ENCODE measurements at regions not wholly inside any gene's neighbourhood (a gene's known extent, or its start where the extent isn't known, plus 50 kb on each side); places are given as distances from the start of the nearest gene placed in this dataset.

DNA sequence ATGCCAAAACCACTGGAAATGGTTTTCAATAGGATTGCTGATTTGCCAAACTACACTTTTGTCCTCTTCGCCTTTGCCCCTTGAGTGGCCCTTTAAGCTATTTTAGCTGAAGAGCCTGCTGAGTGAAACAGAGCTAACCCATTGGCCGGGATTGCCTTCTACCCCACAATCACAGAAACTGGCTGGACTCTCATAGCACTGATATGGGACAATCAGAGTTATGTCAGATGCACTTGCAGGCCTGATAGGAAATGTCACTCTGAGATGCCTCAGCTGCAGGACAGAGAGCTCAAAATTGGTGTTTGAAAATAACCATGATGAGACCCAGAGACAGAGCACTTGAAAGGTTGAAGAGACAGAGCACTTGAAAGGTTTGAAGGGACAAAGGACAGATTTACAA is 354.4 kb downstream of the BRINP2 start:
- Mint-ChIP-seq H3K4me1 (no peaks in the 10 kb centered on the region), H3K9me3 (ENCODE audit: low read depth) (peaks cover 7% of the 10 kb centered on the region), H3K27me3 (no peaks in the 10 kb centered on the region), H3K27ac (no peak overlapping the region), H3K4me3 (no peak overlapping the region), H3K36me3 (ENCODE audit: low read depth) (no peaks in the 10 kb centered on the region)
- intact Hi-C loops (cut with DNase I, micrococcal nuclease): no loop called here
- ChIA-PET POLR2A (no interaction called here), CTCF (no interaction called here)
- ATAC-seq (no peak), DNase-seq (no peak)

DNA sequence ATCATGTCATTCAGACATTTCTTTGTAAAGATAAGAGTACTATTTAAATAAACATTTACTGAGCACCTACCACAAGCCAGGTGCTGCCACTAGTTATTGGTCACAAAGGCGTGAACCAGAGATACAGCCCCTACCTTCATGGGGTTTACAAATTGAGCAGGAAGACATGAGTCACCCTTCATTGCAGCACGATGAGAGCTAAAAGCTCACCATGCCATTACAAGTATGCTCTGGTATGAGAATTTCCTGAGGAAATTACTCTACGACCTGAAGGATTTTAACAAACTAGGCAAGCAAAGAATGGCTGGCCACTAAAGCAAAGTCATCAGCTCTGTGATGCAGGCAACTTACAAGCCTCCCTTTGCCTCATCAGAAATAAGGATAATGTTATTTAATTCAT is 346.8 kb downstream of the BRINP2 start:
- ATAC-seq (no peak), DNase-seq (no peak)
- POLR2A ChIA-PET: no interaction called here
- intact Hi-C loops (cut with DNase I, micrococcal nuclease): no loop called here
- no peak overlapping the region for H3K4me3 Mint-ChIP-seq
- no peaks in the 10 kb centered on the region for H3K4me1 Mint-ChIP-seq
- CTCF ChIA-PET: no interaction called here
- peaks cover 11% of the 10 kb centered on the region for H3K9me3 Mint-ChIP-seq (ENCODE audit: low read depth)
- no peaks in the 10 kb centered on the region for H3K27me3 Mint-ChIP-seq
- H3K36me3 Mint-ChIP-seq (ENCODE audit: low read depth): no peaks in the 10 kb centered on the region
- no peak overlapping the region for H3K27ac Mint-ChIP-seq

DNA sequence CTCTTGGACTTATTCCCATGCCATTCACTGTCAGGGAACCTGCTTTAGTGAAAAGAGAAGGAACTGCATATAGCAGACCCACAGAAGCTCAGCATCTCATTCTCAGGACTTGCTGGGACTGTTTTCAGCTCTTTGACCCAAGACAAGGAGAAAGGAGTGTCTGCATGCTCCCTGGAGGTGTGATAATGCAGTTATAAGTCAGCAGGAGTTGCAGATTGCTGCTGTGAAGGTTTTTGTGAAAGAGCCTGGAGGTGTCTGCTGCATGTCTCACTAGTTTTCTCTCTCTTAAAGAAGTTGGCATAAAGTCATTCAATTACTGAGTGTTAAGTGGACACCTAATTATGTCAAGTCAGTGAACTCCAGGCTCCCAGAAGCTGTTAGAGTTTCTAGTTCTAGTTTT is 343.4 kb downstream of the BRINP2 start:
- Mint-ChIP-seq H3K27ac (no peak overlapping the region), H3K4me1 (no peaks in the 10 kb centered on the region), H3K27me3 (no peaks in the 10 kb centered on the region), H3K4me3 (no peak overlapping the region), H3K9me3 (ENCODE audit: low read depth) (peaks cover 15% of the 10 kb centered on the region), H3K36me3 (ENCODE audit: low read depth) (no peaks in the 10 kb centered on the region)
- intact Hi-C loops (cut with DNase I, micrococcal nuclease): no loop called here
- ChIA-PET POLR2A (no interaction called here), CTCF (no interaction called here)
- ATAC-seq (no peak), DNase-seq (no peak)

DNA sequence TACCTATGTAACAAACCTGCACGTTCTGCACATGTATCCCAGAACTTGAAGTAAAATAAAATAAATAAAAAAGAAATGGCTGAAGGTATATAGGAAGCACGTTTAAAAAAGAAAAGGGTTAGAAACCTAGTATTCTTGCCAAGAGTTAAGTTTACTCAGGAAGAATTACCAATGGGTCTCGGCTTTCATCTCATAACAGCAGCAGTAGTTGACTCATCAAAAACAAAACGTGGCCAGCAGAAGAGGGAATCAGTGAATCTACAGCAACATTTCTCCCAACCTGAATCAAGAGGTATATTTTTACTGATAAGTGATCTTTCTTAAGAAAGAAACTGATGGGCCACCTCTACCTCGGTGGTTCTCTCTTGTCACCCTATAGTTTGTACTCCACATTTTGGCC is 340.3 kb downstream of the BRINP2 start:
- POLR2A ChIA-PET: no interaction called here
- H3K4me3 Mint-ChIP-seq: no peak overlapping the region
- DNase-seq: no peak
- H3K4me1 Mint-ChIP-seq: no peaks in the 10 kb centered on the region
- peaks cover 18% of the 10 kb centered on the region for H3K9me3 Mint-ChIP-seq (ENCODE audit: low read depth)
- no peaks in the 10 kb centered on the region for H3K36me3 Mint-ChIP-seq (ENCODE audit: low read depth)
- H3K27me3 Mint-ChIP-seq: no peaks in the 10 kb centered on the region
- CTCF ChIA-PET: no interaction called here
- intact Hi-C loops (cut with DNase I, micrococcal nuclease): no loop called here
- H3K27ac Mint-ChIP-seq: no peak overlapping the region
- no peak for ATAC-seq

DNA sequence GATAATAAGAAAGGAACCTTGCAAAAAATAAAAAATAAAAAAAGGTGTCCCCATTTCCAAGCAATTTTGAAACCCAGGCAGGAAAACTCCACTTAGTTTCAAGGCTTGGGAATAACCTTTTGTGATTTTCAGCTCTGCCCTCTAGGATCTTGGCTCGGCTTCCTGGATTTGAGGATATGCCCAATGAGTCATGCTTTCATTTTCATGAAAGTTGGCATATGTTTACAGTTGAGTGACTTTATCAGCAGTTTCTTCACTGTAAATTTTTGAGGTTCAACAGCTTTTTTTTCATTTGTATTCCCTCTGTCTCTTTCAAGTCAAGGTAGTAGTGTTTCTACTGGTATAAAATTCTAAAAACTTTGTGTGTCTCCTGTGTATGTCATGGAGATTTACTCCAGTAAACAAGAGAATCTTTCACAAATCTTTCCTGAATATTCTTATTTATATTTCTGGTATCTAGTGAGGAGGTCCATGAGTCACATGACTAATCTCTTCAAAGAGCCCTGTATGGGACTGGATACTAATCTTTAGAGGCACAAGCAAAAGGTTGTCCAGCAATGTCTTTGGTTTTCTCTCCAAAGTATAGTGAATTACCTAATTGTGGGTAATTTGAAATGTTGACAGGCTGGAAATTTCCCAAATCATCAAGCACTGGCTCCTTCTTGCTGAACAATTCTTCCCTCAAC is 335.3 kb downstream of the BRINP2 start:
- intact Hi-C loops (cut with DNase I, micrococcal nuclease): no loop called here
- DNase-seq (no peak), ATAC-seq (no peak)
- ChIA-PET CTCF (no interaction called here), POLR2A (no interaction called here)
- H3K36me3 Mint-ChIP-seq (ENCODE audit: low read depth): no peaks in the 10 kb centered on the region
- no peaks in the 10 kb centered on the region for H3K27me3 Mint-ChIP-seq
- no peak overlapping the region for H3K27ac Mint-ChIP-seq
- H3K4me3 Mint-ChIP-seq: no peak overlapping the region
- H3K4me1 Mint-ChIP-seq: no peaks in the 10 kb centered on the region
- peaks cover 10% of the 10 kb centered on the region for H3K9me3 Mint-ChIP-seq (ENCODE audit: low read depth)

DNA sequence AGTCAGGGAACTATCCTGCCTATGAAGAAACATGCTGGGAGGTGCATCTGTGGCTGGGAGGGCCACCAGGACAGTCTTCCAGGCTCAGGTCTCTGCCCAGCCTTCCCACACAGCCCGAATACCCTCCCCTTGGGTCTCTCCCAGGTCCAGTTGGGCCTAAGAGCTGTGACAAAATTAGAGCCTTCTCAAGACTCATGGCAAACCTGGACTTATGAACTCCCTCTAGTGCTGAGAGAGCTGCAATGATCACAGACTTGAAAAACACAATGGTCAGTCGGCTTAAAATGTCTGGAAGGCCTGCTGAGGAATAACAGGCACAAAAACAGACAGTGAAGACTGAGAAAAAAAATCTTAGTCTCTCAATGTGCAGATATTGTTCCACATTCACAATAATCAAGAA is 325.1 kb downstream of the BRINP2 start:
- DNase-seq: no peak
- ChIA-PET POLR2A (no interaction called here), CTCF (no interaction called here)
- no peaks in the 10 kb centered on the region for H3K27me3 Mint-ChIP-seq
- H3K36me3 Mint-ChIP-seq (ENCODE audit: low read depth): no peaks in the 10 kb centered on the region
- peaks cover 6% of the 10 kb centered on the region for H3K9me3 Mint-ChIP-seq (ENCODE audit: low read depth)
- H3K27ac Mint-ChIP-seq: no peak overlapping the region
- H3K4me1 Mint-ChIP-seq: no peaks in the 10 kb centered on the region
- ATAC-seq: no peak
- intact Hi-C loops (cut with DNase I, micrococcal nuclease): no loop called here
- H3K4me3 Mint-ChIP-seq: no peak overlapping the region

DNA sequence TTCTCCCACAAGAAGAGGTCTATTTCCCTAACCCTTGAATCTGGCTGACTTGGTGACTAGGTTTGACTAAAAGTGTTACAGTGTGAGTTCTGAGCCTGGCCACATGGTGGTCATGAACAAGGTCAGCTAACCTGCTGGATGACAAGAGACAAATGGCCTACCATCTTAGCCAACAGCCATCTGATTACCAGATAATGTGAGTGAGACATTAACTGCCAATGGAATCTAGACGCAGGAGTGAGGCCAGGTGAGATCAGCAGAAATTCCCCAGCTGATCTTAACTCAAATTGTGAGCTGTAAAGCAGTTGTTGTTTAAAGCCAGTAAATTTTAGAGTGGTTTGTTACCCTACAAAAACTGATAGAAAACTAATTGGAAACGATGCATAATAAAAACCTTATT is 320.0 kb downstream of the BRINP2 start:
- ATAC-seq (no peak), DNase-seq (no peak)
- no peak overlapping the region for H3K27ac Mint-ChIP-seq
- H3K27me3 Mint-ChIP-seq: no peaks in the 10 kb centered on the region
- H3K4me3 Mint-ChIP-seq: no peak overlapping the region
- no peaks in the 10 kb centered on the region for H3K4me1 Mint-ChIP-seq
- ChIA-PET CTCF (no interaction called here), POLR2A (no interaction called here)
- intact Hi-C loops (cut with DNase I, micrococcal nuclease): no loop called here
- no peaks in the 10 kb centered on the region for H3K9me3 Mint-ChIP-seq (ENCODE audit: low read depth)
- no peaks in the 10 kb centered on the region for H3K36me3 Mint-ChIP-seq (ENCODE audit: low read depth)

DNA sequence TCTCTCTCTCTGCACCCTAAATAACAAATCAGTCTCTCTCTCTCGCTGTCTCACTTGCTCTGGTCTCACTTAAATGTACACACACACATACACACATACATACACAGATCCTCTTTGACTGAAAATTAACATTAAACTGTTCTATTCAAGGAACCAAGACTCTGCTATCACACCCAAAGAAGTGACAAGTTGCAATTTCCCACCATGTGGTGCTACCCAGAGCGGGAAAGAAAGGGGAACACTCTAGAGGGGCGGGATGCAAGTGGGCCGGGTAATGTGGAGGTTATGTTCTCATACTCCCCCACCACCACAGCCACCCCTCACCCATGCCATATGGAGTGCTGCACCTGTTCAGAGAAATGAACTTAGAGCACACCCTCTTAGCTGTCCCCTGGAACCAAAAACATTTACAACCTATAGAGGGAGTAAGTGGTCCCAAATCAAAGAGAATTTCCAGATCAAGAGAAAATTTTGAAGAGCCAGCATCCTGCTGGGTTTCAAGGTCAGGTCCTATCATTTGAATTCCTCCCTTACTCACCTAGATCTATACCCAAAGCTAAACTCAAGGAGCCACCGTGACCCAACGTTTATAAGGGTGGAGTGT is 319.4 kb downstream of the BRINP2 start:
- no peak overlapping the region for H3K27ac Mint-ChIP-seq
- no peaks in the 10 kb centered on the region for H3K9me3 Mint-ChIP-seq (ENCODE audit: low read depth)
- CTCF ChIA-PET: no interaction called here
- POLR2A ChIA-PET: no interaction called here
- ATAC-seq: no peak
- no peak for DNase-seq
- no peak overlapping the region for H3K4me3 Mint-ChIP-seq
- H3K27me3 Mint-ChIP-seq: no peaks in the 10 kb centered on the region
- intact Hi-C loops (cut with DNase I, micrococcal nuclease): no loop called here
- H3K4me1 Mint-ChIP-seq: no peaks in the 10 kb centered on the region
- no peaks in the 10 kb centered on the region for H3K36me3 Mint-ChIP-seq (ENCODE audit: low read depth)

DNA sequence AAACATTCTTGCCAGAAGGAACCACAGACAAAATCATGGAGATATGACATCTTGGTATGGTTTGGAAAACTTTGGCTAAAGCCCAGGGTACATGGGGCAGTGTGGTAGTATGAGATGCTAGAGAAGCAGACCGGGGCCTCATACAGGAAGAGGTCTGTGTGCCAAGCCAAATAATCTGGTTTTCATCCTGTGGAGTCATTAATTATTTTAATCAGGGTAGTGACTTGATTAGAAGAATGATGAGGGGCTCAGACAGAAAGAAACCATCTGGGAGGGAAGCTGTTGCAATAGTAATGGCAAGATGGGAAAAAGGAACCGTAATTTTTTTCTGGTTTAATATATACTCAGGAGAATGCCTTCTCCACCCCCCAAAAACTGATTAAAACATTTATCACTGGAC is 318.0 kb downstream of the BRINP2 start:
- Mint-ChIP-seq H3K27ac (no peak overlapping the region), H3K27me3 (no peaks in the 10 kb centered on the region), H3K4me3 (no peak overlapping the region), H3K4me1 (no peaks in the 10 kb centered on the region), H3K9me3 (ENCODE audit: low read depth) (no peaks in the 10 kb centered on the region), H3K36me3 (ENCODE audit: low read depth) (no peaks in the 10 kb centered on the region)
- no peak for DNase-seq
- no peak for ATAC-seq
- intact Hi-C loops (cut with DNase I, micrococcal nuclease): no loop called here
- ChIA-PET CTCF (interaction anchor here (1.1 kb wide), 1 partner anchor 13 kb away, joined by 3 read pairs; no protein-coding TSS in a partner anchor), POLR2A (no interaction called here)

DNA sequence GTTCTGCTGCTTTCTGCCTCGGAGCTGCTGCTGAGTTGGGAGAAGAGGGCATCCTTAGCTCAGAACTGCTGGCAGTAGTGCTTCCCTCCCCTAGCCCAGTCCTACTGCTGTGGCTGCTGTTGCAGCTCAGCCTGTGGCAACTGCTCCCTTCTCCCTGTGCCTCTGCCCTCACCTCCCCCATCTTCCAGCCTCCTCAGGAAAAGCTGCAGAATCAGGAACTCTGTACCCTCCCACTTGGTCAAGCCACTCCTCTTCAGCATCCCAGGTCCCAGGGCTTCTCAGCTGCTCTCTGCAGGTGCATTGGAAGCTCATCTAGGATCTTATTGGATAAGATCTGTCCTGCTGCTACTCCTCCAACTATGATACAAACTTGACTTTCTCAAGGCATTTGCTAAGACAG is 316.7 kb downstream of the BRINP2 start:
- POLR2A ChIA-PET: no interaction called here

DNA sequence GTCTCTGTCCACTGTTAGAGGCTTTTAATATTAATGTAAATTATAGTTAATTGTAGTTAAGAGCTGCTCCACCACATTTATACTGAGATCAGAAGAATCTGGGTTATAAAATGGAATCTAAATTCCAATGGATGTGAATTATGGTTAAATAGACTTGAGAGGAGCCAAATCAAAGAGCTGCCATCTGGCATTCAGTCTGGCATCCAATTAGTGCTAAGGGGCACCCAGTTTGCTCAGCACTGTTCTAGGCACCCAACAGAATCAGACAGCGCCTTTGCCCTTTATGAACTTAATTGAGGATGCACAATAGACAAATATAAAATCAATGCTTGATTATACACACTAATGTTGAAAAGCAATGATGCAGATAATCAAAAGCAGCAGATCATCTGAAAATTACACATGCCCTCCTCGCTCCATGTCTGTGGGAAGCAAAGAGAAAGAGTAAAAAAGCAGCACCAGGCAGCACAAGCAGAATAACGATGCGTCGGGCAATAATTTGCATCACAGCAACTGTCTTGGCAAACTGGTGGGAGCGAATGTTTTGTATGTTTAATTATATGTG is 310.1 kb downstream of the BRINP2 start:
- Mint-ChIP-seq H3K4me3 (no peak overlapping the region), H3K36me3 (ENCODE audit: low read depth) (no peaks in the 10 kb centered on the region), H3K27ac (no peak overlapping the region), H3K4me1 (no peaks in the 10 kb centered on the region), H3K27me3 (no peaks in the 10 kb centered on the region), H3K9me3 (ENCODE audit: low read depth) (no peaks in the 10 kb centered on the region)
- POLR2A ChIA-PET: no interaction called here
- intact Hi-C loops (cut with DNase I, micrococcal nuclease): no loop called here
- ATAC-seq (no peak), DNase-seq (no peak)
- CTCF ChIA-PET: no interaction called here

More for the DNA sequence above, 316.7 kb downstream of the BRINP2 start:
- no peaks in the 10 kb centered on the region for H3K27me3 Mint-ChIP-seq
- CTCF ChIA-PET: no interaction called here
- H3K9me3 Mint-ChIP-seq (ENCODE audit: low read depth): no peaks in the 10 kb centered on the region
- no peak overlapping the region for H3K4me3 Mint-ChIP-seq
- ATAC-seq (no peak), DNase-seq (no peak)
- intact Hi-C loops (cut with DNase I, micrococcal nuclease): no loop called here
- no peaks in the 10 kb centered on the region for H3K36me3 Mint-ChIP-seq (ENCODE audit: low read depth)
- H3K4me1 Mint-ChIP-seq: no peaks in the 10 kb centered on the region
- H3K27ac Mint-ChIP-seq: no peak overlapping the region

DNA sequence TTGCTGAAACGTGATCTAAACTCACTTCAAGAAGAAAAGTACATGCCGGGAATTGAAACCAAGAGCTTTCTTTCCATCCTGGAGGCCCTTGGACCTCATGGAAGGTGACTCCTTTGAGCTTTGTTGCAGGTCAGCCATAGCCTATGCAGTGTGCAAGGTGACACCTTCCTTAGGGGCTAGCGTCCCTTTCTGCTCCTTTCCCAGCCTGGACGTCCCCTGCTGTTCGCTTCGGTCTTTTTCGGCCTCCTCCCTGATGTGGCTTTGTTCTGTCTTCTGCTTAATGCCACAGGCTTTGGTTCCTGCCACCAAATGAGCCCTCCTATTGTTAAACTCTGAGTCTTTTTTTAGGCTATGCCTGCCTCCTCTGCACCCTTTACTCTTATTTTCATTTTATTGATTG is 308.8 kb downstream of the BRINP2 start:
- peaks cover 4% of the 10 kb centered on the region for H3K9me3 Mint-ChIP-seq (ENCODE audit: low read depth)
- ChIA-PET CTCF (no interaction called here), POLR2A (no interaction called here)
- no peak overlapping the region for H3K4me3 Mint-ChIP-seq
- ATAC-seq (no peak), DNase-seq (no peak)
- no peaks in the 10 kb centered on the region for H3K4me1 Mint-ChIP-seq
- no peaks in the 10 kb centered on the region for H3K36me3 Mint-ChIP-seq (ENCODE audit: low read depth)
- intact Hi-C loops (cut with DNase I, micrococcal nuclease): no loop called here
- H3K27ac Mint-ChIP-seq: no peak overlapping the region
- no peaks in the 10 kb centered on the region for H3K27me3 Mint-ChIP-seq

Data from activated CD4-positive, alpha-beta T cell treated with anti-CD3 and anti-CD28 coated beads for 36 hours (primary cell).